Hematopoietic multipotent progenitor cell (in vitro differentiated cells): ENCODE measurements at regions not wholly inside any gene's neighbourhood (a gene's known extent, or its start where the extent isn't known, plus 50 kb on each side); places are given as distances from the start of the nearest gene placed in this dataset.
A peak's percentile ranks its signal among the peaks of the same experiment; 100 is the strongest.

Experiments used
- DNase-seq, 3 donors: peaks; one replicate each; pipeline ENCODE4 v3.0.0-alpha.2; 2011 to 2015; ENCODE audit warnings: low read depth in 2 of 3, low spot score in 2 of 3

GRCh38 chr15:94021621-94022320, 209.6 kb upstream of the MCTP2 start:
- DNase-seq = no peak

DNA sequence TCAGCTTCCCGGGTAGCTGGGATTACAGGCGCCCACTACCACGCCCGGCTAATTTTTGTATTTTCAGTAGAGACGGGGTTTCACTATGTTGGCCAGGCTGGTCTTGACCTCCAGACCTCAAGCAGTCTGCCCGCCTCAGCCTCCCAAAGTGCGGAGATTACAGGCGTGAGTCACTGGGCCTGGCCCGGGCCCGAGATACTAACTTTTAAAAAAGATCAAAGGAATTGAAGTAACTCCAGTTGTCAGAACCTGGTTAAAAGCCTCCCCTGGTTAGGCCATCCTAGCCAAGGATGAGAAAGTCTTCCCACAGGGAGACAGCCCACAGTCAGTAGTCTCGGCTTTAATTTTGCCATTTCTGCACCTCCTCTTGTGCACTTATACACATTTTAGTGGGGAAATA, 212.3 kb upstream of the MCTP2 start:
- no peak for DNase-seq

DNA sequence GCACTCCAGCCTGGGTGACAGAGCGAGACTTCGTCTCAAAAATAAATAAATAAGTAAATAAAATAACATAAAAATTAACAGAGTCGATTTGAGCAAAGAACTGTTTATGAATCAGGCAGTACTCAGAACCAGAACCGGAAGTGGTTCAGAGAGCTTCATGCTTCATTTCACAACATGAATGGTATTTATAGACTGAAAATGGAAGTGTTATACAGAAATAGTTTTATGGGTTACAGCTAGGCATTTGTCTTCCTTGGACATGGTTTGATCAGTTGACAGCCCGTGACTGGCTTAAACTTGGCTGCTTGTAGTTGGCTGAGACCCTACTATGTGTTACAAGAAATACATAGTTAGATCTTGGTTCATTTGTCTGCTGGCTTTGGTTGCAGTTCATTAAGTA, 216.0 kb upstream of the MCTP2 start:
- no peak for DNase-seq

- DNase-seq = no peak
These were observed 223.0 kb upstream of the MCTP2 start for GRCh38 chr15:94008104-94009074.

DNA sequence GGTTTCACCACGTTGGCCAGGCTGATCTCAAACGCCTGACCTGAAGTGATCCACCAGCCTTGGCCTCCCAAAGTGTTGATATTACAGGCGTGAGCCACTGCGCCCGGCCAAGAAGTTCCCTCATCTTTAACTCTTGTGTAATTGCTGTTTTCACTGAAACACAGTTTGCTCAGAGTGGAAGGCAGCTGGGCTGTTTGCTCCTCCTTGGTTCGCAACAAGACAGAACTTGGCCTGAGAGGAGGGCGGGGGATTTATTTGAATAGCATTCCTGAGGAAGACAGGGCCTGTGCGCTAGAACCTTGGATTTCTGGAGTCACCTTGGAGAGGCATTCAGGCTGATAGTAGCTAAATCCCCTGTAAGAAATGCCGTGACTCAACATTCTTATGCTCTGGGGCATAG, 226.7 kb upstream of the MCTP2 start:
- no peak for DNase-seq

DNA sequence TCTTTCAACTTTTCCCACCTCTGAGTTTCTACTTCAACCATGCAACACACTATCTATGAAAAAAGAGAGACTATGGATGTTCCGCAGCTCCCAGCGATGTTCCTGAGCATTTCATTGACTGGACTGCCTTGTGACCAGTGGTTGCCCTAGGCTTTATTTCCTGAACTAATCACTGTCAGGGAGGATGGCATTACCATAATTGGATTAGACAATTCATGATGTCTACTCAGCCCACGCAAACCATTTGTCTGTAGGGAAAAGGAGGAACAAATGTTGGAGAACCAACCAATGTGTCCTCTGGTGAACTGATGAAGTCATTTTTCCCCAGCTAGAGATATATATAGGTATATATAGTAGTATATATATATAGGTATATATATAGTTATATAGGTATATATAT, 229.3 kb upstream of the MCTP2 start:
- no peak for DNase-seq

DNA sequence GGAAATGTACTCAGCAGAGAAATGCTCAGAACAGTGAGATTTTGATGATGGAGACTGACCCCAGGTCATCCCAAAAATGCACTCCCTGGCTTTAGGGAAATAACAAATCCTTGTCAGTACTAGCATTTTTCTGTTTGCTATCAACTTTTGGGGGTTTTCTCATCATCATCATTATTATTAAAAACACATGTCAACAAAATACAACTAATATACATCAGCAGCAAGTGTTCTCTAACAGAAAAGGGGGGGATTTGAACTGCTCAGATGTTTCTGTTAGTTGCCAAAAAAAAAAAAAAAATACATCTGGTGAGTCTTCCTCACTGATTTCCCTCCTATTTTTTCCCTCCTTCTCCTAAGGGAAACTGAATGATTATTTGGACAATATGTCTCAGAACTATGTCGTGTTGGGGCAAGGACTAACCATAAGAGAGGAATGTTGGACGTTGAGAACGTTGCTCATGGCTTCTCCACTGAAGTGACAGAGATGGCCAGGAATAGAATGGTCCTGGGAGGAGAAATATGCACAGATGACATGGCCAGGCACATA, 230.0 kb upstream of the MCTP2 start:
- DNase-seq = no peak

DNA sequence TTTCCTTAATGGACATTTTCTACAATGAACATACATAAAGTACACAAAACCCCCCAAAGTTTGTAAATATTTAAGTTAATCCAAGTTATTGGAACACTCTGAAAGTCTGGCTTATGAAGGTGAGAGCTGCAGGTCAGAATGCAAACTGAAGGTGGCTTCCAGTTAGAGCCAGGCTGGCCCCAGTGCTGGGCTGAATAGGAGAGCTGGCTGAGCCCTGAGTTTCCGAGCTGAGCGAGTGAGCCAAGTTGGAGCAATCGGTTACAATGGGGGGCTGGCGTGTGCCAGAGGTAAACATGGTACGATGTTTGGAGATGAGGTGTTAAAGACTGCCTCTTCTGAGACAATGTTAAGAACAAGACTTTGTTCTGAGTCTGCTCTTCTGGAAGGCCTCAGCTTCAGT, 230.8 kb upstream of the MCTP2 start:
- DNase-seq = no peak

DNA sequence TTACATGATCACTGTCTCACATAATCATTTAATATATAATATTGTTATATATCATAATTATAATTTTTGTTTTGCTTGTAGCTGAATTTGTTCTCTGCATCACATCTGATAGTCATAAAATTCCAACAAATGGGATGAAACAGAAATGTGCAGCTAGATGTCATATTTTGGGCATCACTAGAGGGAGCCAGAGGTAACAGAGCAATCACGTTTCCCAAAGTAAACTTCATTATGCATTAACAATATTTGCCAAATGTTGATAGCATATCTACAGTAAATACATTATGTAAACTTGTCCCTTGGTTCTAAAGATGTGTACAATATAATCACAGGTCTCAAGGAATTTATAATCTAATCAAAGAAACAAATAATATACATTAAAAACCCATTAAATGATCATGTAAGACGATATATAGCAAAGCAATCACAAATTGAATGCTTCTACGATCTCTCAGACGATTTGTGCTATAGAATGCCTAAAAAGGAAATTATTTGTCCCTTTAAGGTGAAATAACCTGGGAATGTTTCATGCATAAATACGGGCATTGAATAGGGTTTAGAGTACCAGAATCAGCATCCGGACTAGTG, 234.2 kb upstream of the MCTP2 start:
- DNase-seq = peak in 1 of 3 donors; percentile 19

GRCh38 chr15:93989440-93989998, 241.8 kb upstream of the MCTP2 start:
- no peak for DNase-seq

- peak in 2 of 3 donors; percentile 42 to 75 for DNase-seq
These were observed 244.3 kb upstream of the MCTP2 start for GRCh38 chr15:93987068-93987467.

- peak in 1 of 3 donors; percentile 21 for DNase-seq
These were observed 244.9 kb upstream of the MCTP2 start for GRCh38 chr15:93986400-93986984.

DNA sequence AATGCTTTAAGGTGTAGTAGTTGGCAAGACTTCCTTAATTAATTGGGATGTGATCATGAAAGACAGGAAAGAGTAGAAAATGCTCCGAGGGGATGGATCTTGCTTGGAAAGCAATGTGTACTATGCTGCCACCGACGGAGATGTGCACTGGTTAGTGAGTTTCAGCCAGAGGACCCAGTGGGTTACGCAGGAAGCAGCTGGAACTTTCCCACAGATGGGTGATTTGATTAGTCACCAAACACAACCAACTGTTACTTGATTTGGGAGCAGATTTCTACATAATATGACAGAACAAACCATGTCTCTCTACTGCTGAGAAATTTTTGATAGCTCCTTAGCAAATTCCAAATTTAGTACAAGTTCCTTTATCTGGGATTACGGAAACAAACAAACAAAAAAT, 245.4 kb upstream of the MCTP2 start:
- DNase-seq = peak in 2 of 3 donors; percentile 86 to 95

DNA sequence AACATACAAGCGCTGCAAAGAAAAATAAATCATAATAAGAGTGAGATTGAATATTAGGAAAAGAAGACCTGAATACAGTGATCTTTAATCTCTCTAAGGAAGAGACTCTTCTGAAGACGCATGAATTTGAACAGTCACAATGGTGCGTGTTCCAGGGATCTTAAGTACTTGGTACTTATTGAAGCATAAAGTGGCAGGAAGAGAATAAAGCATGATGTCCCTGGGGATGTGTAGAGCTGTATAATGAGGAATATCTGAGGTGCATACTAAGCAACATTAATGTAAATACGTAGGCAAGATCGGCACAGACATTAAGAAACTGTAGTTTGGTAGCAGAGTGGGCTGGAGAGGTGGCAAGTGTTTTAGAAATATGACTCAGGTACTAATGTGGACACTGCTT, 246.2 kb upstream of the MCTP2 start:
- DNase-seq = no peak

GRCh38 chr15:93983526-93983925, 247.8 kb upstream of the MCTP2 start:
- peak in 1 of 3 donors; percentile 40 for DNase-seq

- no peak for DNase-seq
These were observed 249.1 kb upstream of the MCTP2 start for GRCh38 chr15:93982226-93982727.

- DNase-seq = no peak
These were observed 249.7 kb upstream of the MCTP2 start for GRCh38 chr15:93981706-93982105.

GRCh38 chr15:93980261-93980911, 251.0 kb upstream of the MCTP2 start:
- peak in 1 of 3 donors; percentile 73 for DNase-seq

- peak in 1 of 3 donors; percentile 20 for DNase-seq
These were observed 256.4 kb upstream of the MCTP2 start for GRCh38 chr15:93974804-93975481.
